ENCODE measurements at regions not wholly inside any gene's neighbourhood (a gene's known extent, or its start where the extent isn't known, plus 50 kb on each side); places are given as distances from the start of the nearest gene placed in this dataset.
"Not testable (repeated sequence)": the region's sequence is repeated elsewhere in the genome, so short reads cannot be mapped to it uniquely, and the experiment has no call there.

DNA sequence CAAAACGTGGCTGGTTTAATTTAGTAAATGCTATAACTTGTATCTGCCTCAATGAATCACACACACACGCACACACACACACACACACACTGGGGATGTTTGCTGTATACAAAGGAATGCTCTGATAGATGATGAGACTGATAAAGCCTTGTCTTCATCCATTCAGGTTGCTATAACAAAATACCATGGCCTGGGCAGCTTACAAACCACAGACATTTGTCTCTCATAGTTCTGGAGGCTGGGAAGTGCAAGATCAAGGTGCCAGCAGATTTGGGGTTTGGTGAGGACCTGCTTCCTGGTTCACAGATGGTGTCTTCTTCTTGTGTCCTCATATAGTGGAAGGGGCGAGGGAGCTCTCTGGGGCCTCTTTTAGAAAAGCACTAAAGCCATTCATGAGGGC is 149.5 kb upstream of the HDAC4 start:
- DNase-seq (ENCODE audit: low spot score): no peak

GRCh38 chr2:239549711-239550255 is 149.0 kb upstream of the HDAC4 start:
- DNase-seq (ENCODE audit: low spot score): no peak

GRCh38 chr2:239548965-239549595 is 148.3 kb upstream of the HDAC4 start:
- DNase-seq (ENCODE audit: low spot score): no peak

DNA sequence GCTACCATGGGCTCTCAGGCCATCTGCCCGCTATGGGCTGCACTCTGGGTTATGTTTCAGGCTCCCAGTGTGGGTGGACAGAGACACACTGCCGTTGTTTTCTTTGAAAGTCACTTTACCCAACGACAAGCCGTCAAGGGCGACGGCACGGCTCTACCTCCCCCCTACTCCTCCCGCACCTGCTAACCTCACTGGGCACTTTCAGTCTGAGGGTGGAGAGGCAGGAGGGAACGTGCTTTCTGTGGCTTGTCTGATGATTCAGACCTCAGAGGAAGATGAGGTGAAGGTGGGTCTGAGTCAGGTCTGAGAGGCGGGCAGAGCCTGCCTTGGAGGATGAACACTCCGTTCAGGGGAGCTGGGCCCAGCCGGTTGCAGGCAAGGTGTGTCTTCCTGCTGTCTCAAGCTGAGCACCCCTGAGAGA is 147.6 kb upstream of the HDAC4 start:
- no peak for DNase-seq (ENCODE audit: low spot score)

DNA sequence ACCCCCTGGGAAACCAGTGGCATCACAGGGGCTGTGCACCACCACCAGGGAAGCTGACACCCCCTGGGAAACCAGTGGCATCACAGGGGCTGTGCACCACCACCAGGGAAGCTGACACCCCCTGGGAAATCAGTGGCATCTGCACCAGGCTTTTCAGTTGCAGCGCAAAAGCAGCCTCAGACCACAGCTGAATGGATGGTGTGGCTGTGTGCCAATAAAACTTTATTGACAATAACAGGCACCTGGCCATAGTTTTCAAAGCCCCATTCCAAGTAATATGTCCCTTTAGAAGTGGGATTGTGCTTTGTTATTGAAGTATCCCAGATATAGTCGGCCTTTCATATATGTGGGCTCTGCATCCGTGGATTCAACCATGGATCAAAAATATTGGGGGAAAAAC is 146.3 kb upstream of the HDAC4 start:
- DNase-seq (ENCODE audit: low spot score): not testable (repeated sequence)

- no peak for DNase-seq (ENCODE audit: low spot score)
These were observed 145.7 kb upstream of the HDAC4 start for GRCh38 chr2:239546541-239546940.

- no peak for DNase-seq (ENCODE audit: low spot score)
These were observed 145.0 kb upstream of the HDAC4 start for GRCh38 chr2:239545741-239546392.

- DNase-seq (ENCODE audit: low spot score): no peak
These were observed 144.2 kb upstream of the HDAC4 start for GRCh38 chr2:239544918-239545465.

DNA sequence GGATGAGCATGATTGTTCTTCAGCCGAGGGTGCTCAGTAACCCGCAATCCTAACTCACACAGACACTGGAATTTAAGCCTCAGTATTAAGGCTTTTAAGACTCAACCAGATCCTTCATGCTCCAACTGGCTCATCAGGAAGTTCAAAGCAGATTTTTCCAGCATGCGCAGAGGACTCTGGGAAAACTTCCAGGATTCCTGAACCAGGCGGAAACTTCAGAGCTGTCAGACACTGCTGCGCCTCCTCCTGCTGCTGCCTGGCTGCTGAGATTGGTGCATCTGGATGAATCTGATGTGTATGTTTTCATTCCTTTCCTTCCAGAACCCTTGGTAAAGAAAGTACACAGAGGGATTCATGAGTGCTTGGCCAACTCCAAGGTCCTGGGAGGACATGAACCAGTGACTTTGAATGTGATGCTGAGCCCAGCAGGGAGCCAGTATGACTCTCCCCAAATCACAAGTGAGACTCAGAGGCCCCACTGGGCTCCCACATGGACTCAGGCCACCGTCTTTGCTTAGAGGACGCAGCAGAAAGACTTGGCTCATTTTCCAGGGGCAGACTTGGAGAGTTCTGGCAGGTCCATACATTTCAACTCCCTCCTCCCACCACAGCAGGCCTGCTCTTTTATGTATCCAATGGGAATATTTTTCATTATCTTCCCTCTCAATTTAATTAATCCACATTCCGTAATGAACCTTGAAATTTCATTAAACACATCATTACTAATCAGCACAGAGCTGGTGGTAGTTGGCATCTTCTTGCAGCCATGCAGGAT is 143.5 kb upstream of the HDAC4 start:
- DNase-seq (ENCODE audit: low spot score): peak; percentile 24

DNA sequence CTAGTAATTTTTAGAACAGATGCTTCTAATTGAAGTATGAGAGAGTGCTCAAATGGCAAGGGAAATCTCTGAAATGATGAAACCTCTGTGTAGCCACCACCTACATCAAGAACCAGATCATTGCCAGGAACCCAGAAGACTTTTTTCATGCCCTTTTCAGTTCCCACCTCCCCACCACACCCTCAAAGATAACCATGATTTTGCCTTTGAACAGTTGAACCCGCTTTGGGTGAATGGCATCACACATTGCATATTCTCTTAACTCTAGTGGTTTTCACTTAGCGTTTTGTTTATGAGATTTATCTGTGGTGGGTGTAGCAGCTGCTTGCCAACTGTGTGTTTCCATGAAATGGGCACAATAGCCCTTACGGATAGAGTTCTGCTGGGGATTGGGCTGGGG is 142.9 kb upstream of the HDAC4 start:
- DNase-seq (ENCODE audit: low spot score): no peak

DNA sequence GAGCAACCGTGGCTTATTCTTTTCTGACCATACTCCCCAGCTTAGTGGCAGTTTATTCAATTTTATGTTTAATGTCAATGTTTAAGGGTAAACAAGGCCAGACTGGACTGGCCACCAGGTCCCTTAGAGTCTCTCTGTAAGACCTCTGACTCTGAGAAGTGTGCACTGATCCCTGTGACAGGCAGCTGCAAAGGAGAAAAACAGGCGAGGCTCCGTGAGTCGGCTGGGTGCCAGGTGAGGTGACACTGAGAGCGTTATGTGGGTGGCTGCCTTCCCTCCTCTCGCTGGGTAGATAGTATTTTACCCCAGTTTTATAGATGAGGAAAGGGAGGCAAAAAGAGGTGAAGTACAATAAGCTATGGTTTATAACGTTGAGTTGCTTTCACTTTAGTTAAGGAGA is 139.4 kb upstream of the HDAC4 start:
- DNase-seq (ENCODE audit: low spot score): no peak

GRCh38 chr2:239539776-239540100 is 138.9 kb upstream of the HDAC4 start:
- no peak for DNase-seq (ENCODE audit: low spot score)

- no peak for DNase-seq (ENCODE audit: low spot score)
These were observed 138.4 kb upstream of the HDAC4 start for GRCh38 chr2:239539083-239539775.

- DNase-seq (ENCODE audit: low spot score): no peak
These were observed 137.7 kb upstream of the HDAC4 start for GRCh38 chr2:239538357-239539052.

DNA sequence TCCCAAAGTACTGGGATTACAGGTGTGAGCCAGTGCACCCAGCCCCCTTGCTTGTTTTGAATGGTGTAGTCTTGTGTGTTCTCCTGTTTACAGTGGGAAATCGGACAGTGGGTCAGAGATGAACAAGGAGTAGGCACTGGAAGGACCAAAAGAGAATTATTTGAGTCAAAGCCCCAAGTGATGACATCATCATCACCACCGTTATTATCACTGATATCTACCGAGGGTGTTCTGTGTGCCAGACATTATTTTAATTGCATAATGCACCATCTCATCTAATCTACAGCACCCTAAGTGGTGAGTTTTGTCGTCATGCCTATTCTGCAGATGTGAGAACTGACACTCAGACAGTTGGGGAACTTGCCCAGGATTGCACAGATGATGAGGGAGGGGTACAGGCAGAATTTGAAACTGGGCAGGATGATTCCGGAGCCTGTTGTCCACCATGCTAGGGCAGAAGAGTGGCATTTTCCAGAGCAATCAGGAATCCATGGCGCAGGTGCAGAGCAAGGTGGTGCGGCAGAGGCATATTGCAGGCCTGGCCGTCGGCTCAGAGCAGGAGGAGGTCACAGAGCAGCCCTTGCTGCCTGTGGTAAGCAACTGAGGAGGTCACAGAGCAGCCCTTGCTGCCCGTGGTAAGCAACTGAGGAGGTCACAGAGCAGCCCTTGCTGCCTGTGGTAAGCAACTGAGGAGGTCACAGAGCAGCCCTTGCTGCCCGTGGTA is 137.0 kb upstream of the HDAC4 start:
- DNase-seq (ENCODE audit: low spot score): no peak

DNA sequence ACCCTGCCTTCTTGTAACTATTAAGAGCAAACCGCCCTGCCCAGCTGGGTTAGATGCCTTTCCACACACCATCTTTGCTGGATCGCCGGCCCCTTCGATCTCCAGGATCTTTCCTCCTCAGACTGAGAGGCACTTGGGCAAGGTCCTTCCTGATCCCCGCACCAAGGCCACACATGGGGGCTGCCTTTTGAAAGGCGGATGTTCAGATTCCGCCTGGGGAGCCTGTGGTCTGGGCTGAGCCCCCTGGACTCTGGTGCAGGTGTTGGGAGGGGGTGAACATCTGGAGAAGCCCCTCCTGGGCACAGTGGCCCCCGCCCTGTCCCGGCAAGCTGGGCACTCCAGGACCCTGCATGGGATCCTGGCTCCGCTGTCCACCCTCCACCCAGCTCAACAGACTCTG is 135.4 kb upstream of the HDAC4 start:
- no peak for DNase-seq (ENCODE audit: low spot score)

GRCh38 chr2:239535413-239536144 is 134.8 kb upstream of the HDAC4 start:
- no peak for DNase-seq (ENCODE audit: low spot score)

- DNase-seq (ENCODE audit: low spot score): no peak
These were observed 134.0 kb upstream of the HDAC4 start for GRCh38 chr2:239534581-239535412.
